ENCODE measurements at regions not wholly inside any gene's neighbourhood (a gene's known extent, or its start where the extent isn't known, plus 50 kb on each side); places are given as distances from the start of the nearest gene placed in this dataset.

GRCh38 chr4:116358633-116359222, 726.6 kb downstream of the TRAM1L1 start:
- TF ChIP-seq REST (IDR thresholded peaks at IDR 0.05; ENCODE audit: insufficient read depth in 1 of 2, low read depth in 2 of 2, low read length in 1 of 2) (no peak), CTCF (IDR thresholded peaks at IDR 0.05) (peak; percentile 70), SIN3A (IDR thresholded peaks at IDR 0.05; ENCODE audit: borderline replicate concordance, insufficient read depth, low read depth, low read length) (no peak), POLR2AphosphoS5 (IDR thresholded peaks at IDR 0.05; ENCODE audit: low read depth, low read length) (no peak), TCF7L2 (IDR thresholded peaks at IDR 0.05; ENCODE audit: low read depth, low read length) (no peak)
